ENCODE measurements at regions not wholly inside any gene's neighbourhood (a gene's known extent, or its start where the extent isn't known, plus 50 kb on each side); places are given as distances from the start of the nearest gene placed in this dataset.

DNA sequence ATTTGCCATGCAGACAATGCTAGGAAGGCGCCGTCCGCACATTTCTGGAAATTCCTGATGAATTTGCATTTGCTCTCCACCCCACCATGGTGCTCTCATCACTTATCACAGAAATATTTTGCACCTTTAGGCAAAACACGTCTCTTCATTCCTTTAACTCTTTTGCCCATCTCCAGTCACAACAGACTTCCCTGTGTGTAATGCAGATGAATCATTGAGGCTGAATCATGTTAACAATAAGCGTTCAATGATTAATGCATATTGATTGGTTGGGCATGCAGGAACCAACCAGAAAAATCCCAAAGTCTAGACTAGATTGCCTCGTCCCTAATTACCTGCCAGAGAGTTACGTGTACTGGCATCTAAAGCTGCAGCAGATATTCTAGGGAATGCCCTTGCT lies 80.0 kb upstream of the ATXN1 start:
- H3K27ac Mint-ChIP-seq = no peak overlapping the region
- no peaks in the 10 kb centered on the region for H3K9me3 Mint-ChIP-seq
- H3K36me3 Mint-ChIP-seq (ENCODE audit: insufficient read depth in 2 of 2) = no peaks in the 10 kb centered on the region
- peaks cover 5% of the 10 kb centered on the region for H3K27me3 Mint-ChIP-seq (ENCODE audit: low read depth)
- H3K4me3 Mint-ChIP-seq = no peak overlapping the region
- H3K4me1 Mint-ChIP-seq (ENCODE audit: low read depth) = peaks cover 32% of the 10 kb centered on the region
- ATAC-seq (replicated peaks in 1 of 2) (no peak), DNase-seq (no peak)

DNA sequence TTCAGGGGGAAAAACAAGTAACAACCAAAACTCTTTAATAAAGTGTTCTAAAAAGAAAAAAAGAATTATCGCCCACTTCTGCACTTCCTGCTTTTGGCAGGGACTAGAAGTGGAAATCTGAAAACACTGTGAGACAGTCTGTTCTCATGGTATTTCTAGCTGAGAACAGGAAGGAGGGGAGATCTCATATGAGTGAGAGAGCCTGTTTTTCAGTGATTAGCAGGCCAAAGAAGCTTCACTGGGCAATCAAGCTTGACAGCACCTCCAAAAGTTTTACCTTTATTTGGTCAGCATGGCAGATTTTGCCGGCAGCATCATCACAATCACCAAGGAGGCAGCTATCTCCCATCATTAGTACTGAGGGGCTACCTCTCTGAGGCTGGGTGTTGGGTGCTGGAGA lies 79.5 kb upstream of the ATXN1 start:
- H3K4me1 Mint-ChIP-seq (ENCODE audit: low read depth) = peaks cover 37% of the 10 kb centered on the region
- ATAC-seq (replicated peaks in 1 of 2) (no peak), DNase-seq (no peak)
- H3K9me3 Mint-ChIP-seq = no peaks in the 10 kb centered on the region
- no peaks in the 10 kb centered on the region for H3K36me3 Mint-ChIP-seq (ENCODE audit: insufficient read depth in 2 of 2)
- no peak overlapping the region for H3K27ac Mint-ChIP-seq
- peaks cover 5% of the 10 kb centered on the region for H3K27me3 Mint-ChIP-seq (ENCODE audit: low read depth)
- H3K4me3 Mint-ChIP-seq = no peak overlapping the region

DNA sequence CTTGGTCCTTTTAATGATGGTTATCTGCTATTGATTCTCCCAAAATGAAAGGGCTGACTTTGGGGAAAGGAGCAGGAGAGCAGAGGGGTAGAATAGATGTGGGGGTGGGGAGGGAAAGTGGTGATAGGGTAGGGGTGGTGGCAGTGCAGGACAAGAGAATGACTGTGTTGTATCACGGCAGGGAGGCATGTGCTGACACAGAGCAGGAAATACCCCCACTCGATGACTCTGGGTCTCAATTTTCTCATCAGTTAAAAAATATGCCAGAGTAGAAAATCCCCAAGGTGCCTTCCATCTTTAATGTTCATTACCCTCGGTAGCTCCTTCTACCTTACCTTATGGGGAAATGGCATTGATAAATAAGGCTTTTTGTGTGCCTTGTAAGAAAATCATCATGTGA lies 79.0 kb upstream of the ATXN1 start:
- Mint-ChIP-seq H3K27me3 (ENCODE audit: low read depth) (peaks cover 5% of the 10 kb centered on the region), H3K9me3 (no peaks in the 10 kb centered on the region), H3K4me3 (no peak overlapping the region), H3K4me1 (ENCODE audit: low read depth) (peaks cover 37% of the 10 kb centered on the region), H3K36me3 (ENCODE audit: insufficient read depth in 2 of 2) (no peaks in the 10 kb centered on the region), H3K27ac (no peak overlapping the region)
- peak in 1 of 2 donors; percentile 15 for DNase-seq
- ATAC-seq (replicated peaks in 1 of 2) = peak; percentile 51 to 61

DNA sequence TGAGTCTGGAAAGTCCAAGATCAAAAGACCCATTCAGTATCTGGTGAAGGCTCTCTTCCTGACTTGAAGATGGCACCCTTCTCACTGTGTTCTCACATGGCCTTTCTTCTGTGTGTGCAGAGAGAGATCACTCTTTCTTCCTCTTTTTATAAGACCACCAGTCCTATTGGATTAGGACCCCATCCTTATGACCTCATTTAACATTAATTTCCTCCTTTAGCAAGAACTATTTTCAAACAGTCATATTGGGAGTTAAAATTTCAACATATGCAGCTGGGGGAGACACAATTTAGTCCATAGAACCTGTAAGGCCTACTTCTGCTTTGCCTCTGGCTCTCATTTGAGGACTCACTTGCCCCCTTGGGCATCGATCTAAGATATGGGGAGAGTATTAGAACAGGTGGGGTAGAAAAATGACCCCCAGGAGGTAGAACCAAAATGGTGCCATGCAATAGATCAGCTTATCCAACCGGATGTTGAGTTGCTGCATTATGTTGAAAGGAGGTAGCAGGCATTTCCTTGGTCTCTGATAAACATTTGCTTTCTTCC lies 78.4 kb upstream of the ATXN1 start:
- Mint-ChIP-seq H3K27me3 (ENCODE audit: low read depth) (peaks cover 5% of the 10 kb centered on the region), H3K9me3 (no peaks in the 10 kb centered on the region), H3K4me1 (ENCODE audit: low read depth) (peaks cover 37% of the 10 kb centered on the region)

GRCh38 chr6:16837217-16837972 lies 76.1 kb upstream of the ATXN1 start:
- peak overlapping the region; percentile 58 to 90 for H3K4me3 Mint-ChIP-seq
- H3K27me3 Mint-ChIP-seq (ENCODE audit: low read depth) = peaks cover 11% of the 10 kb centered on the region
- peak overlapping the region; percentile 73 for H3K27ac Mint-ChIP-seq
- no peaks in the 10 kb centered on the region for H3K36me3 Mint-ChIP-seq (ENCODE audit: insufficient read depth in 2 of 2)
- DNase-seq = no peak
- H3K9me3 Mint-ChIP-seq = no peaks in the 10 kb centered on the region
- peak; percentile 70 to 76 for ATAC-seq (replicated peaks in 1 of 2)
- peaks cover 37% of the 10 kb centered on the region for H3K4me1 Mint-ChIP-seq (ENCODE audit: low read depth)

More for the DNA sequence above, 78.4 kb upstream of the ATXN1 start:
- H3K27ac Mint-ChIP-seq = no peak overlapping the region
- H3K36me3 Mint-ChIP-seq (ENCODE audit: insufficient read depth in 2 of 2) = no peaks in the 10 kb centered on the region
- ATAC-seq (replicated peaks in 1 of 2) (no peak), DNase-seq (no peak)
- H3K4me3 Mint-ChIP-seq = no peak overlapping the region

DNA sequence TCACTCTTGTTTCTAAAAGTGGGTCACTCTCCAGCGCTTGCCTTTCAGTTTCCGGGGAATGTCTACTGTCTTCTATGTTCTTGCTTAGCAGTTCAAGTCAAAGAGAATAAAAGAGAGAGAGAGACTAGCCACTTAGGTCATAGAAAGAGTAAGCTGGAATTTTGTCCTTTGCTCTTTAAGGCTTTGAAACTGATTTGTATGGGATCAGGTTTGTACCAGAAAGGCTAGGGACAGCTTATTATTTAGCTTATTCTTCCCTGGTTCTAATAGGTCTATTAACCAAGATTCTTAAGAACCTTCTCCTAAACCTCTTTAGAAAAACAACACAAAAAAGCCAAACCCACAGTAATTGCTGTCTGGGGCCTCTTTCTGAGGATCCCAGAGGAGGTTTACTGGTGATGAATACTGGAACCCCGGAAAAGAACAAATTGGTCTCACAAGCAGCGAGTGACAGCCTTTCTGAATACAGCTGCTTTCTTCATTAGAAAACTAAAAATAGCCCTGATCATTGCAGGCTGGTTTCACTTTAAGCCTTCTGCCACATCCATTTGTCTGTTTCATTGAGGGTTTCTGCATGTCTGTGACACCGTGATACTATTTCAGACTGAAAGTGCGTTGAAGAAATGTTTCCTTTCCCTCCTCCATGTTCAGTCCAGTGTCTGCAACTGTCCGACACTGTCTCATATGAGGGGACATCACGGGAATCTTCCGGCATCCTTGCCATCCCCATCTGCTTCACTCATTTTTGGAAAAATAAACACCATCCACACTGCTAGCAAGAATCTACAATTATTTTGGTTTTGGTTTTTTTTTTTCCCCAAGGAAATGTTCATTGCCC lies 75.1 kb upstream of the ATXN1 start:
- Mint-ChIP-seq H3K4me3 (peak overlapping the region; percentile 58 to 90), H3K27me3 (ENCODE audit: low read depth) (peaks cover 20% of the 10 kb centered on the region), H3K27ac (peak overlapping the region; percentile 73), H3K4me1 (ENCODE audit: low read depth) (peaks cover 37% of the 10 kb centered on the region), H3K36me3 (ENCODE audit: insufficient read depth in 2 of 2) (no peaks in the 10 kb centered on the region), H3K9me3 (no peaks in the 10 kb centered on the region)
- DNase-seq = peak in 1 of 2 donors; percentile 10
- peak; percentile 57 to 61 for ATAC-seq (replicated peaks in 1 of 2)

DNA sequence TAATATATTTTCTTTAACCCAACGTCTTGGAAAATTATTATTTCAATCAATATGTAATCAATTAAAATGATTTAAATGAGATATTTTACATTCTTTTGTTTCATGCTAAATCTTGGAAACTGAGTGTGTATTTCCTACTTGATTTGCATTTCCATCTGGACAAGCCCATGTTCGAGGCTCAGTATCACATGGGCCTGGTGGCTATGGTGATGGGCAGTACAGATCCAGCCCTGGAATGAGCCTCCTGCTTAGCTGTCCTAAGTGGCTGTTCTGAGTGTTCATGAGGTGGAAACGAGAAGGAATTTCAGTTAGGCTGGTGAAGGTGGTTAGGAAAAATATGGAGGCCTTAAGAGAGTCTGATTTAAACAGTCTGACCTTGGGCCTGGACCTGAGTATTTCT lies 73.0 kb upstream of the ATXN1 start:
- no peak for ATAC-seq (replicated peaks in 1 of 2)
- no peak for DNase-seq
- Mint-ChIP-seq H3K27ac (no peak overlapping the region), H3K4me1 (ENCODE audit: low read depth) (peaks cover 26% of the 10 kb centered on the region), H3K9me3 (no peaks in the 10 kb centered on the region), H3K36me3 (ENCODE audit: insufficient read depth in 2 of 2) (no peaks in the 10 kb centered on the region), H3K4me3 (no peak overlapping the region), H3K27me3 (ENCODE audit: low read depth) (peaks cover 21% of the 10 kb centered on the region)

DNA sequence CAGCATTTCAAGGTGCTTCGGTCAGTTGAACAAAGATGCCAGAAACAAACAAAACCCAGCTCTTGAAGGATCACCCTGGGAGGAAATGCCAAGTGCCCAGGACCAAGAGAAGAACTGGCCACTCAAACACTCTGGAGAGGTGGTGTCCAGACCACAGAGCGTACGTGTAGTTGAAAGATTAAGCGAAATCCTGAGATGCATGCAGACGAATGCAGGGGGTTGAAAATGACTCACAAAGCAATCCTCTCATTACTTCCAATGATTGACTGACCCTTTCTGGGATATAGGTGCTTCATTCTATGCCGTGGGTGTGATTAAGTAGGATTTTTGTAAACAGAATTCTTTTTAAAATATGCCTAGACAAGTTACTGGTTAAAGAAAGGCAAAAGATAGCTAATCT lies 71.5 kb upstream of the ATXN1 start:
- peaks cover 23% of the 10 kb centered on the region for H3K27me3 Mint-ChIP-seq (ENCODE audit: low read depth)
- DNase-seq = no peak
- H3K4me1 Mint-ChIP-seq (ENCODE audit: low read depth) = peaks cover 26% of the 10 kb centered on the region
- no peak for ATAC-seq (replicated peaks in 1 of 2)
- no peak overlapping the region for H3K4me3 Mint-ChIP-seq
- no peak overlapping the region for H3K27ac Mint-ChIP-seq
- H3K36me3 Mint-ChIP-seq (ENCODE audit: insufficient read depth in 2 of 2) = no peaks in the 10 kb centered on the region
- no peaks in the 10 kb centered on the region for H3K9me3 Mint-ChIP-seq

- Mint-ChIP-seq H3K4me1 (ENCODE audit: low read depth) (peaks cover 26% of the 10 kb centered on the region), H3K9me3 (no peaks in the 10 kb centered on the region), H3K4me3 (no peak overlapping the region), H3K27ac (no peak overlapping the region), H3K36me3 (ENCODE audit: insufficient read depth in 2 of 2) (no peaks in the 10 kb centered on the region), H3K27me3 (ENCODE audit: low read depth) (peaks cover 28% of the 10 kb centered on the region)
- ATAC-seq (replicated peaks in 1 of 2) (no peak), DNase-seq (no peak)
Observed at GRCh38 chr6:16832043-16832567, 70.8 kb upstream of the ATXN1 start.

- Mint-ChIP-seq H3K36me3 (ENCODE audit: insufficient read depth in 2 of 2) (no peaks in the 10 kb centered on the region), H3K4me3 (no peak overlapping the region), H3K4me1 (ENCODE audit: low read depth) (peaks cover 17% of the 10 kb centered on the region), H3K27ac (no peak overlapping the region), H3K9me3 (no peaks in the 10 kb centered on the region), H3K27me3 (ENCODE audit: low read depth) (peaks cover 38% of the 10 kb centered on the region)
- ATAC-seq (replicated peaks in 1 of 2) (no peak), DNase-seq (no peak)
Observed at GRCh38 chr6:16831136-16831535, 69.9 kb upstream of the ATXN1 start.

GRCh38 chr6:16828058-16828457 lies 66.8 kb upstream of the ATXN1 start:
- Mint-ChIP-seq H3K27ac (no peak overlapping the region), H3K9me3 (no peaks in the 10 kb centered on the region), H3K27me3 (ENCODE audit: low read depth) (peaks cover 57% of the 10 kb centered on the region), H3K36me3 (ENCODE audit: insufficient read depth in 2 of 2) (no peaks in the 10 kb centered on the region), H3K4me1 (ENCODE audit: low read depth) (peaks cover 27% of the 10 kb centered on the region), H3K4me3 (no peak overlapping the region)
- ATAC-seq (replicated peaks in 1 of 2) (no peak), DNase-seq (no peak)

DNA sequence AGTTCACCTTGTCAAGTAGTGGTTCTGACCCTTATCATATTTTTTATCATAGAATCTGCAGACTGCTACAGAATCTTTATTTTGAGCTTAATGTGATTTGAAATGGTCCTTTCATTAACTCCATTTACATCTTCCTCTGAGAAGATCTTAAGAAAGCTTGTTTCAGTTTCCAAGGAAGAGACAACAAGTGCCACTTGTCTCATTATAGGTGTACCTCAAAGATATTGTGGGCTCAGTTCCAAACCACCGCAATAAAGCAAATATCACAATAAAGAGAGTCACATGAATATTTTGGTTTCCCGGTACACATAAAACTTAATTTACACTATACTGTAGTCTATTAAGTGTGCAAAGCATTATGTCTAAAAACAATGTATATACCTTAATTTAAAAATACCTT lies 66.4 kb upstream of the ATXN1 start:
- Mint-ChIP-seq H3K27ac (no peak overlapping the region), H3K4me1 (ENCODE audit: low read depth) (peaks cover 27% of the 10 kb centered on the region), H3K27me3 (ENCODE audit: low read depth) (peaks cover 58% of the 10 kb centered on the region), H3K36me3 (ENCODE audit: insufficient read depth in 2 of 2) (no peaks in the 10 kb centered on the region), H3K4me3 (no peak overlapping the region), H3K9me3 (no peaks in the 10 kb centered on the region)
- no peak for DNase-seq
- no peak for ATAC-seq (replicated peaks in 1 of 2)

DNA sequence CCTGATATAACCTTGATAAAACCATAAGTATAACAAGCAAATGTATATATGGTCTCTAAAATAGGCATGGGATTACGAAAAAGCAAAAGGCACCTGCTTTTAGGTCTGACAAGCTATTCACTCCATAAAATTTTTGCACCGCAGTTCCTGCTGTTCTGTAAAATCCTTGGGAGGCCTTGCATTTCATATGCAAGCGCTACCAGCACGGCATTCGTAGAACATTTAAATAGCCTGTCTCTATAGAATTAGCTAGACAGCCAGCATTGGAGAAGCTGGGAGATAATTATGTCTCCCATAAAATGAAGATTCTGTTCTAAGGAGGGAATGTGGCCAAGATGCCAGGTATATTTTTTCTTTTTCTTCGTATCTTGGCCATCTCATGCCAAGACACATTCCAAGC lies 64.5 kb upstream of the ATXN1 start:
- ATAC-seq (replicated peaks in 1 of 2) = no peak
- Mint-ChIP-seq H3K27me3 (ENCODE audit: low read depth) (peaks cover 54% of the 10 kb centered on the region), H3K36me3 (ENCODE audit: insufficient read depth in 2 of 2) (no peaks in the 10 kb centered on the region), H3K9me3 (no peaks in the 10 kb centered on the region), H3K27ac (no peak overlapping the region), H3K4me3 (no peak overlapping the region), H3K4me1 (ENCODE audit: low read depth) (peaks cover 27% of the 10 kb centered on the region)
- DNase-seq = no peak
